A673 (cell line): ENCODE measurements at regions not wholly inside any gene's neighbourhood (a gene's known extent, or its start where the extent isn't known, plus 50 kb on each side); places are given as distances from the start of the nearest gene placed in this dataset.
"Not testable (repeated sequence)": the region's sequence is repeated elsewhere in the genome, so short reads cannot be mapped to it uniquely, and the experiment has no call there.

Experiments
- EZH2 ChIP-seq: fragments of 200-600 bp; sonication (generic); IDR thresholded peaks from 2 replicates; pipeline ENCODE4 v1.6.1; 2017; ENCODE audit warnings: borderline replicate concordance, low read depth, mild to moderate bottlenecking, mixed read lengths, antibody characterized with exemption, low read length; ENCODE audit not compliant: poor library complexity, severe bottlenecking
- TF ChIP-seq, protein P1 (sequence below): fragments of 300-800, 200-600 bp; sonication (generic); conservative IDR thresholded peaks from 2 replicates; pipeline ENCODE4 v1.5.1; 2017; ENCODE audit warnings: low read depth, mild to moderate bottlenecking, antibody characterized with exemption, low read length, moderate library complexity, mixed read lengths

- TF ChIP-seq, protein P1, sequence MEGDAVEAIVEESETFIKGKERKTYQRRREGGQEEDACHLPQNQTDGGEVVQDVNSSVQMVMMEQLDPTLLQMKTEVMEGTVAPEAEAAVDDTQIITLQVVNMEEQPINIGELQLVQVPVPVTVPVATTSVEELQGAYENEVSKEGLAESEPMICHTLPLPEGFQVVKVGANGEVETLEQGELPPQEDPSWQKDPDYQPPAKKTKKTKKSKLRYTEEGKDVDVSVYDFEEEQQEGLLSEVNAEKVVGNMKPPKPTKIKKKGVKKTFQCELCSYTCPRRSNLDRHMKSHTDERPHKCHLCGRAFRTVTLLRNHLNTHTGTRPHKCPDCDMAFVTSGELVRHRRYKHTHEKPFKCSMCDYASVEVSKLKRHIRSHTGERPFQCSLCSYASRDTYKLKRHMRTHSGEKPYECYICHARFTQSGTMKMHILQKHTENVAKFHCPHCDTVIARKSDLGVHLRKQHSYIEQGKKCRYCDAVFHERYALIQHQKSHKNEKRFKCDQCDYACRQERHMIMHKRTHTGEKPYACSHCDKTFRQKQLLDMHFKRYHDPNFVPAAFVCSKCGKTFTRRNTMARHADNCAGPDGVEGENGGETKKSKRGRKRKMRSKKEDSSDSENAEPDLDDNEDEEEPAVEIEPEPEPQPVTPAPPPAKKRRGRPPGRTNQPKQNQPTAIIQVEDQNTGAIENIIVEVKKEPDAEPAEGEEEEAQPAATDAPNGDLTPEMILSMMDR = not testable (repeated sequence)
- not testable (repeated sequence) for TF ChIP-seq EZH2
Observed at GRCh38 chr5:121471222-121471621, 380.5 kb upstream of the FTMT start.
